K562 (cell line): ENCODE measurements at regions not wholly inside any gene's neighbourhood (a gene's known extent, or its start where the extent isn't known, plus 50 kb on each side); places are given as distances from the start of the nearest gene placed in this dataset.

Experiments
- CTCF ChIP-seq, 3 experiments: IDR thresholded peaks in 2 of 3; conservative IDR thresholded peaks in 1 of 3; 2 replicates each; pipeline ENCODE4 v1.5.1; 2011 to 2012; ENCODE audit warnings: low read length in 3 of 3, mild to moderate bottlenecking in 3 of 3, control low read depth in 2 of 3, improper control_type of control experiment in 1 of 3, inconsistent platforms in 1 of 3, low read depth in 1 of 3, mixed read lengths in 1 of 3, moderate library complexity in 1 of 3; ENCODE audit not compliant: insufficient read depth in 2 of 3
- KDM2B ChIP-seq: fragments of 250-450 bp; sonication (Bioruptor Pico); IDR thresholded peaks from 2 replicates; pipeline ENCODE4 v1.8.0; 2021; ENCODE audit warnings: mild to moderate bottlenecking, moderate library complexity
- RAD21 ChIP-seq, 2 experiments: fragments of 250-450 bp in 1 of 2; fragments of 450-650 bp in 1 of 2; sonication (Bioruptor Pico) in 1 of 2; formaldehyde crosslinking in 1 of 2; IDR thresholded peaks in 1 of 2; conservative IDR thresholded peaks in 1 of 2; 2 replicates each; pipeline versions ENCODE4 v1.4.0 to v1.8.0; 2020 to 2022; ENCODE audit warnings: mild to moderate bottlenecking in 2 of 2, moderate library complexity in 1 of 2
- ZBTB26 ChIP-seq: fragments of 450-650 bp; formaldehyde crosslinking; IDR thresholded peaks from 2 replicates; pipeline ENCODE4 v1.4.0; 2022; ENCODE audit warnings: missing genetic modification characterization
- TF ChIP-seq, protein P1 (sequence below): sonication (generic); formaldehyde crosslinking; IDR thresholded peaks from 2 replicates; pipeline ENCODE4 v1.8.1; 2023; ENCODE audit warnings: missing genetic modification reagents, mild to moderate bottlenecking, borderline replicate concordance
- TF ChIP-seq, protein P2 (sequence below): fragments of 450-650 bp; IDR thresholded peaks from 2 replicates; pipeline ENCODE4 v1.6.1; 2016
- TF ChIP-seq, protein P3 (sequence below), 2 experiments: fragments of 450-650 bp in 1 of 2; sonication (generic) in 1 of 2; formaldehyde crosslinking in 1 of 2; IDR thresholded peaks in 1 of 2; conservative IDR thresholded peaks in 1 of 2; 2 replicates each; pipeline versions ENCODE4 v1.6.1 to v1.8.1; 2016 to 2023; ENCODE audit warnings: mild to moderate bottlenecking in 2 of 2, moderate library complexity in 2 of 2, inconsistent platforms in 1 of 2, missing genetic modification reagents in 1 of 2

- TF ChIP-seq, protein P1, sequence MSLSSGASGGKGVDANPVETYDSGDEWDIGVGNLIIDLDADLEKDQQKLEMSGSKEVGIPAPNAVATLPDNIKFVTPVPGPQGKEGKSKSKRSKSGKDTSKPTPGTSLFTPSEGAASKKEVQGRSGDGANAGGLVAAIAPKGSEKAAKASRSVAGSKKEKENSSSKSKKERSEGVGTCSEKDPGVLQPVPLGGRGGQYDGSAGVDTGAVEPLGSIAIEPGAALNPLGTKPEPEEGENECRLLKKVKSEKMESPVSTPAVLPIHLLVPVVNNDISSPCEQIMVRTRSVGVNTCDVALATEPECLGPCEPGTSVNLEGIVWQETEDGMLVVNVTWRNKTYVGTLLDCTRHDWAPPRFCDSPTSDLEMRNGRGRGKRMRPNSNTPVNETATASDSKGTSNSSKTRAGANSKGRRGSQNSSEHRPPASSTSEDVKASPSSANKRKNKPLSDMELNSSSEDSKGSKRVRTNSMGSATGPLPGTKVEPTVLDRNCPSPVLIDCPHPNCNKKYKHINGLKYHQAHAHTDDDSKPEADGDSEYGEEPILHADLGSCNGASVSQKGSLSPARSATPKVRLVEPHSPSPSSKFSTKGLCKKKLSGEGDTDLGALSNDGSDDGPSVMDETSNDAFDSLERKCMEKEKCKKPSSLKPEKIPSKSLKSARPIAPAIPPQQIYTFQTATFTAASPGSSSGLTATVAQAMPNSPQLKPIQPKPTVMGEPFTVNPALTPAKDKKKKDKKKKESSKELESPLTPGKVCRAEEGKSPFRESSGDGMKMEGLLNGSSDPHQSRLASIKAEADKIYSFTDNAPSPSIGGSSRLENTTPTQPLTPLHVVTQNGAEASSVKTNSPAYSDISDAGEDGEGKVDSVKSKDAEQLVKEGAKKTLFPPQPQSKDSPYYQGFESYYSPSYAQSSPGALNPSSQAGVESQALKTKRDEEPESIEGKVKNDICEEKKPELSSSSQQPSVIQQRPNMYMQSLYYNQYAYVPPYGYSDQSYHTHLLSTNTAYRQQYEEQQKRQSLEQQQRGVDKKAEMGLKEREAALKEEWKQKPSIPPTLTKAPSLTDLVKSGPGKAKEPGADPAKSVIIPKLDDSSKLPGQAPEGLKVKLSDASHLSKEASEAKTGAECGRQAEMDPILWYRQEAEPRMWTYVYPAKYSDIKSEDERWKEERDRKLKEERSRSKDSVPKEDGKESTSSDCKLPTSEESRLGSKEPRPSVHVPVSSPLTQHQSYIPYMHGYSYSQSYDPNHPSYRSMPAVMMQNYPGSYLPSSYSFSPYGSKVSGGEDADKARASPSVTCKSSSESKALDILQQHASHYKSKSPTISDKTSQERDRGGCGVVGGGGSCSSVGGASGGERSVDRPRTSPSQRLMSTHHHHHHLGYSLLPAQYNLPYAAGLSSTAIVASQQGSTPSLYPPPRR: no peak
- TF ChIP-seq CTCF (IDR thresholded peaks at IDR 0.05 in 2 of 3, conservative IDR thresholded peaks at IDR 0.05 in 1 of 3; ENCODE audit: insufficient read depth in 2 of 3, low read depth in 1 of 3, low read length in 3 of 3): peak in 2 of 3 experiments; percentile 43 to 64; a peak in 4 of 6 replicates
- TF ChIP-seq, protein P2, sequence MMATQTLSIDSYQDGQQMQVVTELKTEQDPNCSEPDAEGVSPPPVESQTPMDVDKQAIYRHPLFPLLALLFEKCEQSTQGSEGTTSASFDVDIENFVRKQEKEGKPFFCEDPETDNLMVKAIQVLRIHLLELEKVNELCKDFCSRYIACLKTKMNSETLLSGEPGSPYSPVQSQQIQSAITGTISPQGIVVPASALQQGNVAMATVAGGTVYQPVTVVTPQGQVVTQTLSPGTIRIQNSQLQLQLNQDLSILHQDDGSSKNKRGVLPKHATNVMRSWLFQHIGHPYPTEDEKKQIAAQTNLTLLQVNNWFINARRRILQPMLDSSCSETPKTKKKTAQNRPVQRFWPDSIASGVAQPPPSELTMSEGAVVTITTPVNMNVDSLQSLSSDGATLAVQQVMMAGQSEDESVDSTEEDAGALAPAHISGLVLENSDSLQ: no peak
- TF ChIP-seq ZBTB26: no peak
- peak; percentile 46 to 62 for TF ChIP-seq RAD21 (CRISPR knock-in tag; conservative IDR thresholded peaks at IDR 0.05 in 1 of 2, IDR thresholded peaks at IDR 0.05 in 1 of 2)
- TF ChIP-seq KDM2B (CRISPR knock-in tag): no peak
- TF ChIP-seq, protein P3, sequence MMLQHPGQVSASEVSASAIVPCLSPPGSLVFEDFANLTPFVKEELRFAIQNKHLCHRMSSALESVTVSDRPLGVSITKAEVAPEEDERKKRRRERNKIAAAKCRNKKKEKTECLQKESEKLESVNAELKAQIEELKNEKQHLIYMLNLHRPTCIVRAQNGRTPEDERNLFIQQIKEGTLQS (IDR thresholded peaks at IDR 0.05): 0 out of 2 replicates have a peak, but pooled peaks have one; percentile 8
- TF ChIP-seq, protein P3 (CRISPR knock-in tag; conservative IDR thresholded peaks at IDR 0.05): no peak
- TF ChIP-seq, all 486 proteins: peak for 11
Measured at GRCh38 chr6:56708810-56709597, 66.3 kb upstream of the DST start (continued).
